ENCODE measurements at regions not wholly inside any gene's neighbourhood (a gene's known extent, or its start where the extent isn't known, plus 50 kb on each side); places are given as distances from the start of the nearest gene placed in this dataset.

DNA sequence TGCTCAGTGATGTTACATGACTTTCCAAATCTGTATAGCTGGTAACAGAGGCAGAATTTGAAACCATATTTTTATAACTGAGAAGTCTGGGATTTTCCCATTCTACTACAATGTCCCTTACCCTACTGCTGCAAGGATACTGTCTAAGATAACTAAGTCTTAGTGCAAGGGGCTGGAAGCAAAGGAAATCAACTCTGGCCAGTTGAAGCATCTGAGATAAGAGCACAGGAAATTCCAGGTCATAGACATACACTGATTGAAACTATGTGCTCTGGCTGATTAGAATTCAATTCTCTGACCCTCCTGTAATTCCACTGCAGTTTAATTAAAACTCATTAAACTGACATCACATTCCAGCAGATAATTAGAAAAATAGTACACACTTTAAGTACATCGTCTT lies 267.7 kb upstream of the C1orf87 start:
- ChIA-PET POLR2A (no interaction called here), RAD21 (ENCODE audit: low non-redundant PET in 1 of 2, low total read pairs in 2 of 2, uncharacterized antibody in 2 of 2, unreplicated experiment in 2 of 2) (no interaction called here), CTCF (no interaction called here)
- Histone ChIP-seq H3K36me3 (ENCODE audit: control insufficient read depth in 1 of 2, insufficient read depth in 2 of 2, low read length in 2 of 2) (no peaks in the 10 kb centered on the region), H3K9me3 (ENCODE audit: control insufficient read depth in 1 of 2, insufficient read depth in 1 of 2, low read depth in 1 of 2, low read length in 2 of 2) (no peaks in the 10 kb centered on the region), H3K27me3 (ENCODE audit: insufficient read depth, low read length) (no peaks in the 10 kb centered on the region; the same call in 1 of the 2 replicates), H3K9ac (ENCODE audit: low read length) (no peak overlapping the region), H3K9me2 (ENCODE audit: insufficient read depth) (no peaks in the 10 kb centered on the region), H3K4me1 (ENCODE audit: control insufficient read depth in 1 of 2, insufficient read depth in 2 of 2, low read length in 2 of 2) (no peaks in the 10 kb centered on the region), H3K4me2 (ENCODE audit: low read length) (no peak overlapping the region), H3K27ac (ENCODE audit: low read depth, low read length) (no peak overlapping the region), H4K20me1 (ENCODE audit: insufficient read depth) (no peaks in the 10 kb centered on the region; the same call in 1 of the 2 replicates), H3K79me2 (ENCODE audit: insufficient read depth, low read length) (no peaks in the 10 kb centered on the region), H2AFZ (ENCODE audit: low read depth, low read length, poor library complexity, severe bottlenecking) (no peak overlapping the region), H3K4me3 (replicated peaks in 1 of 2; ENCODE audit: low read depth in 1 of 2, low read length in 2 of 2) (no peak overlapping the region)
- BruUV-seq (replicated peaks), result no TSS peak
- DNase-seq (ENCODE audit: low read depth, low spot score) (no peak), ATAC-seq (no peak)
- TF ChIP-seq, protein P1, sequence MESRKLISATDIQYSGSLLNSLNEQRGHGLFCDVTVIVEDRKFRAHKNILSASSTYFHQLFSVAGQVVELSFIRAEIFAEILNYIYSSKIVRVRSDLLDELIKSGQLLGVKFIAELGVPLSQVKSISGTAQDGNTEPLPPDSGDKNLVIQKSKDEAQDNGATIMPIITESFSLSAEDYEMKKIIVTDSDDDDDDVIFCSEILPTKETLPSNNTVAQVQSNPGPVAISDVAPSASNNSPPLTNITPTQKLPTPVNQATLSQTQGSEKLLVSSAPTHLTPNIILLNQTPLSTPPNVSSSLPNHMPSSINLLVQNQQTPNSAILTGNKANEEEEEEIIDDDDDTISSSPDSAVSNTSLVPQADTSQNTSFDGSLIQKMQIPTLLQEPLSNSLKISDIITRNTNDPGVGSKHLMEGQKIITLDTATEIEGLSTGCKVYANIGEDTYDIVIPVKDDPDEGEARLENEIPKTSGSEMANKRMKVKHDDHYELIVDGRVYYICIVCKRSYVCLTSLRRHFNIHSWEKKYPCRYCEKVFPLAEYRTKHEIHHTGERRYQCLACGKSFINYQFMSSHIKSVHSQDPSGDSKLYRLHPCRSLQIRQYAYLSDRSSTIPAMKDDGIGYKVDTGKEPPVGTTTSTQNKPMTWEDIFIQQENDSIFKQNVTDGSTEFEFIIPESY (IDR thresholded peaks at IDR 0.05; ENCODE audit: extremely low read depth, insufficient replicate concordance, low read length), result no peak
- TF ChIP-seq CBX3 (IDR thresholded peaks at IDR 0.05; ENCODE audit: low read depth) (no peak), ZNF274 (IDR thresholded peaks at IDR 0.05; ENCODE audit: low read depth, low read length) (no peak), JUND (IDR thresholded peaks at IDR 0.05) (no peak), POLR2A (IDR thresholded peaks at IDR 0.05; ENCODE audit: borderline replicate concordance, extremely low read depth, insufficient read depth, insufficient read length) (no peak), EZH2 (IDR thresholded peaks at IDR 0.05) (no peak)
- TF ChIP-seq, protein P2, sequence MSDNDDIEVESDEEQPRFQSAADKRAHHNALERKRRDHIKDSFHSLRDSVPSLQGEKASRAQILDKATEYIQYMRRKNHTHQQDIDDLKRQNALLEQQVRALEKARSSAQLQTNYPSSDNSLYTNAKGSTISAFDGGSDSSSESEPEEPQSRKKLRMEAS (IDR thresholded peaks at IDR 0.05), result no peak
- intact Hi-C loops (cut with micrococcal nuclease), result no loop called here

DNA sequence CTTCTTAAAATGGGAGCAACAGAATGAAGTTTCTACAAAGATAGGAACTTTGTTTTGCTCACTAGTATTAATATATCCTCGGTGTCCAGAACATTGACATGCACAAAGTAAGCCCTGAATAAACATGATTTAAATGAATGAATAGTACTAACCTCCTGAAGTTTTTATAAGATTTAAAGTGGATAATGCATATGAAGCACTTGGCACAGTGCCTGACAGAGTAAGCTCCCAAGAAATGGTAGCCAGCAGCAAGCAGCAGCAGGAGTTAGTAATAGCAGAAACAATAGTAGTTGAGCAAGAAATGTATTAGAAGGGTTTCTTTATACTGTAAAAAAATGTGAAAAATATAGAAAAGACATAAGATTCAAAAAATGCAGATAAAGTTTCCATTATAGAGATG lies 258.1 kb upstream of the C1orf87 start:
- H3K9ac ChIP-seq (ENCODE audit: low read length), result no peak overlapping the region
- no peaks in the 10 kb centered on the region for H3K9me3 ChIP-seq (ENCODE audit: control insufficient read depth in 1 of 2, insufficient read depth in 1 of 2, low read depth in 1 of 2, low read length in 2 of 2)
- CTCF ChIA-PET, result no interaction called here
- H3K36me3 ChIP-seq (ENCODE audit: control insufficient read depth in 1 of 2, insufficient read depth in 2 of 2, low read length in 2 of 2), result no peaks in the 10 kb centered on the region
- no peaks in the 10 kb centered on the region for H4K20me1 ChIP-seq (ENCODE audit: insufficient read depth)
- H3K27ac ChIP-seq (ENCODE audit: low read depth, low read length), result no peak overlapping the region
- no peaks in the 10 kb centered on the region for H3K79me2 ChIP-seq (ENCODE audit: insufficient read depth, low read length)
- no peak for ATAC-seq
- H3K4me1 ChIP-seq (ENCODE audit: control insufficient read depth in 1 of 2, insufficient read depth in 2 of 2, low read length in 2 of 2), result no peaks in the 10 kb centered on the region
- no peak overlapping the region for H3K4me2 ChIP-seq (ENCODE audit: low read length)
- RAD21 ChIA-PET (ENCODE audit: low non-redundant PET in 1 of 2, low total read pairs in 2 of 2, uncharacterized antibody in 2 of 2, unreplicated experiment in 2 of 2), result no interaction called here
- intact Hi-C loops (cut with micrococcal nuclease), result no loop called here
- no TSS peak for BruUV-seq (replicated peaks)
- H3K9me2 ChIP-seq (ENCODE audit: insufficient read depth), result no peaks in the 10 kb centered on the region
- POLR2A ChIA-PET, result no interaction called here
- no peak overlapping the region for H2AFZ ChIP-seq (ENCODE audit: low read depth, low read length, poor library complexity, severe bottlenecking)
- peaks cover 3% of the 10 kb centered on the region; the same call in 1 of the 2 replicates for H3K27me3 ChIP-seq (ENCODE audit: insufficient read depth, low read length)
- no peak for DNase-seq (ENCODE audit: low read depth, low spot score)
- no peak overlapping the region for H3K4me3 ChIP-seq (replicated peaks in 1 of 2; ENCODE audit: low read depth in 1 of 2, low read length in 2 of 2)
- no peak for TF ChIP-seq ZNF274 (IDR thresholded peaks at IDR 0.05; ENCODE audit: low read depth, low read length)
- no peak for TF ChIP-seq EZH2phosphoT487 (IDR thresholded peaks at IDR 0.05; ENCODE audit: borderline replicate concordance)
- no peak for TF ChIP-seq SRF (IDR thresholded peaks at IDR 0.05; ENCODE audit: low read depth)
- TF ChIP-seq, protein P1 (IDR thresholded peaks at IDR 0.05; ENCODE audit: extremely low read depth, insufficient replicate concordance, low read length), result no peak
- TF ChIP-seq, protein P3, sequence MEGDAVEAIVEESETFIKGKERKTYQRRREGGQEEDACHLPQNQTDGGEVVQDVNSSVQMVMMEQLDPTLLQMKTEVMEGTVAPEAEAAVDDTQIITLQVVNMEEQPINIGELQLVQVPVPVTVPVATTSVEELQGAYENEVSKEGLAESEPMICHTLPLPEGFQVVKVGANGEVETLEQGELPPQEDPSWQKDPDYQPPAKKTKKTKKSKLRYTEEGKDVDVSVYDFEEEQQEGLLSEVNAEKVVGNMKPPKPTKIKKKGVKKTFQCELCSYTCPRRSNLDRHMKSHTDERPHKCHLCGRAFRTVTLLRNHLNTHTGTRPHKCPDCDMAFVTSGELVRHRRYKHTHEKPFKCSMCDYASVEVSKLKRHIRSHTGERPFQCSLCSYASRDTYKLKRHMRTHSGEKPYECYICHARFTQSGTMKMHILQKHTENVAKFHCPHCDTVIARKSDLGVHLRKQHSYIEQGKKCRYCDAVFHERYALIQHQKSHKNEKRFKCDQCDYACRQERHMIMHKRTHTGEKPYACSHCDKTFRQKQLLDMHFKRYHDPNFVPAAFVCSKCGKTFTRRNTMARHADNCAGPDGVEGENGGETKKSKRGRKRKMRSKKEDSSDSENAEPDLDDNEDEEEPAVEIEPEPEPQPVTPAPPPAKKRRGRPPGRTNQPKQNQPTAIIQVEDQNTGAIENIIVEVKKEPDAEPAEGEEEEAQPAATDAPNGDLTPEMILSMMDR (IDR thresholded peaks at IDR 0.05 in 2 of 3, conservative IDR thresholded peaks at IDR 0.05 in 1 of 3; ENCODE audit: borderline replicate concordance in 1 of 3, insufficient read depth in 1 of 3, low read depth in 2 of 3, low read length in 2 of 3), result no peak
- no peak for TF ChIP-seq EZH2 (IDR thresholded peaks at IDR 0.05)
- no peak for TF ChIP-seq ZFX (IDR thresholded peaks at IDR 0.05)
- TF ChIP-seq, protein P4, sequence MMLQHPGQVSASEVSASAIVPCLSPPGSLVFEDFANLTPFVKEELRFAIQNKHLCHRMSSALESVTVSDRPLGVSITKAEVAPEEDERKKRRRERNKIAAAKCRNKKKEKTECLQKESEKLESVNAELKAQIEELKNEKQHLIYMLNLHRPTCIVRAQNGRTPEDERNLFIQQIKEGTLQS (IDR thresholded peaks at IDR 0.05), result no peak

All from HCT116 (cell line).